ENCODE measurements at regions not wholly inside any gene's neighbourhood (a gene's known extent, or its start where the extent isn't known, plus 50 kb on each side); places are given as distances from the start of the nearest gene placed in this dataset.

- H3K4me3 ChIP-seq (ENCODE audit: low read depth, low read length), result no peak overlapping the region
- TF ChIP-seq CTCF (IDR thresholded peaks at IDR 0.05; ENCODE audit: insufficient read depth, low read depth, low read length), result no peak
- peak; percentile 10 for DNase-seq (ENCODE audit: low read depth)
Measured at GRCh38 chr5:117999939-118000549, 988.3 kb downstream of the DTWD2 start.

GRCh38 chr5:117982691-117983090, 1005.7 kb downstream of the DTWD2 start:
- no peak for DNase-seq (ENCODE audit: low read depth)
- no peak for TF ChIP-seq CTCF (IDR thresholded peaks at IDR 0.05; ENCODE audit: insufficient read depth, low read depth, low read length)
- H3K4me3 ChIP-seq (ENCODE audit: low read depth, low read length), result no peak overlapping the region

GRCh38 chr5:117973785-117974184, 1014.6 kb downstream of the DTWD2 start:
- DNase-seq (ENCODE audit: low read depth), result no peak
- TF ChIP-seq CTCF (IDR thresholded peaks at IDR 0.05; ENCODE audit: insufficient read depth, low read depth, low read length), result no peak

GRCh38 chr5:117955831-117956230, 1032.5 kb downstream of the DTWD2 start:
- DNase-seq (ENCODE audit: low read depth), result no peak
- no peak overlapping the region for H3K4me3 ChIP-seq (ENCODE audit: low read depth, low read length)
- TF ChIP-seq CTCF (IDR thresholded peaks at IDR 0.05; ENCODE audit: insufficient read depth, low read depth, low read length), result no peak

More at GRCh38 chr5:117973785-117974184, 1014.6 kb downstream of the DTWD2 start:
- H3K4me3 ChIP-seq (ENCODE audit: low read depth, low read length), result no peak overlapping the region

GRCh38 chr5:117954331-117954730, 1034.0 kb downstream of the DTWD2 start:
- H3K4me3 ChIP-seq (ENCODE audit: low read depth, low read length), result no peak overlapping the region
- no peak for TF ChIP-seq CTCF (IDR thresholded peaks at IDR 0.05; ENCODE audit: insufficient read depth, low read depth, low read length)
- peak; percentile 35 for DNase-seq (ENCODE audit: low read depth)

GRCh38 chr5:117953272-117953671, 1035.1 kb downstream of the DTWD2 start:
- TF ChIP-seq CTCF (IDR thresholded peaks at IDR 0.05; ENCODE audit: insufficient read depth, low read depth, low read length), result no peak
- no peak overlapping the region for H3K4me3 ChIP-seq (ENCODE audit: low read depth, low read length)
- no peak for DNase-seq (ENCODE audit: low read depth)

GRCh38 chr5:117947836-117948235, 1040.5 kb downstream of the DTWD2 start:
- DNase-seq (ENCODE audit: low read depth), result no peak
- no peak overlapping the region for H3K4me3 ChIP-seq (ENCODE audit: low read depth, low read length)
- TF ChIP-seq CTCF (IDR thresholded peaks at IDR 0.05; ENCODE audit: insufficient read depth, low read depth, low read length), result no peak
